Muscle layer of duodenum (tissue), 2 donors: ENCODE measurements at regions not wholly inside any gene's neighbourhood (a gene's known extent, or its start where the extent isn't known, plus 50 kb on each side); places are given as distances from the start of the nearest gene placed in this dataset.

ENCODE experiments used
- H3K27ac ChIP-seq: one replicate; pipeline ENCODE4 v1.7.0; 2013; ENCODE audit warnings: mild to moderate bottlenecking, low read length
- H3K27me3 ChIP-seq: one replicate; pipeline ENCODE4 v1.7.0; 2013; ENCODE audit warnings: low read depth, mild to moderate bottlenecking, control low read depth, low read length
- H3K36me3 ChIP-seq, 2 donors: one replicate each; pipeline ENCODE4 v1.7.0; 2013; ENCODE audit warnings: low read length in 2 of 2, control low read depth in 1 of 2, mild to moderate bottlenecking in 1 of 2; ENCODE audit not compliant: insufficient read depth in 2 of 2, control insufficient read depth in 1 of 2
- H3K4me1 ChIP-seq, 2 donors: one replicate each; pipeline ENCODE4 v1.7.0; 2013; ENCODE audit warnings: low read length in 2 of 2, mild to moderate bottlenecking in 2 of 2, control low read depth in 1 of 2, moderate library complexity in 1 of 2; ENCODE audit not compliant: insufficient read depth in 2 of 2, control insufficient read depth in 1 of 2
- H3K4me3 ChIP-seq, 2 donors: one replicate each; pipeline ENCODE4 v1.7.0; 2013; ENCODE audit warnings: low read length in 2 of 2, low read depth in 1 of 2, mild to moderate bottlenecking in 1 of 2
- H3K9me3 ChIP-seq, 2 donors: one replicate each; pipeline ENCODE4 v1.7.0; 2013; ENCODE audit warnings: low read length in 2 of 2, control low read depth in 1 of 2, mild to moderate bottlenecking in 1 of 2; ENCODE audit not compliant: control insufficient read depth in 1 of 2
- donor health status: healthy.

DNA sequence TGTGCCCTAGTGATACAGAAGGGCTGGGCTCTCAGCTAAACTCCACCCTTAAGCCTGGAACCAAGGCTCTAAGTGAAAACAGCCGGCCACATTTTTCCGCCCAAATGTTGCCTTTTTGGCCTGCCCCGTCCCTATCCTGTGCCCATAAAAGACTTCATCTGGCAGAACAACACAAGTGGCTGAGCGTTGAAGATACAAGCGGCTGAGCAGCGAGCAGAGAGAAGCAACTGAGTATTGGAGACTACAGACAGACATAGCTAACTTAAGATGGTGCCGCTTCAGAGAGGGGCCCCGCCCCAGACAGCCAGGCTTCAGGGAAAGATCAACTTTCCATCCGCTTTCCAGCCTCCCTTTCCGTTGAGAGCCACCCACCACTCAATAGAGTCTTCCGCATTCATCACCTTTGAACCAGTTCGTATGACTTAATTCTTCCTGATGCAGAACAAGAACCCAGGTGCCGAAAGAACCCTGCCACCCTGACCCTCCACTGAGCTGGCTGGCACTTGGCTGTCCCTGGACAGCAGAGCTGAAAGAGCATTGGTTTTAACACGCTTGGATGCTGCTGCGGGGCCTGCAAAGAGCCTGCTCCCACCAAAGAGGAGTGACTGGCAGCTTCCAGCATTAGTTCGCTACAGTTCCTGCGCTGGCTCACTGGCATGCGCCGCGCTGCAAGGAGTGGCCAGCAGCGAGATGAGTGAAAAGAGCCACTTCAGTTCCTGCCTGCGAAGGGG lies 853.2 kb upstream of the INTU start:
- H3K27me3 ChIP-seq: no peaks in the 10 kb centered on the region
- H3K27ac ChIP-seq: no peak overlapping the region
- H3K4me1 ChIP-seq: no peaks in the 10 kb centered on the region
- no peaks in the 10 kb centered on the region for H3K36me3 ChIP-seq
- no peak overlapping the region for H3K4me3 ChIP-seq
- no peaks in the 10 kb centered on the region for H3K9me3 ChIP-seq

- no peaks in the 10 kb centered on the region for H3K4me1 ChIP-seq
- H3K4me3 ChIP-seq: no peak overlapping the region
- no peaks in the 10 kb centered on the region for H3K36me3 ChIP-seq
These were observed 849.6 kb upstream of the INTU start for GRCh38 chr4:126783191-126783590.

DNA sequence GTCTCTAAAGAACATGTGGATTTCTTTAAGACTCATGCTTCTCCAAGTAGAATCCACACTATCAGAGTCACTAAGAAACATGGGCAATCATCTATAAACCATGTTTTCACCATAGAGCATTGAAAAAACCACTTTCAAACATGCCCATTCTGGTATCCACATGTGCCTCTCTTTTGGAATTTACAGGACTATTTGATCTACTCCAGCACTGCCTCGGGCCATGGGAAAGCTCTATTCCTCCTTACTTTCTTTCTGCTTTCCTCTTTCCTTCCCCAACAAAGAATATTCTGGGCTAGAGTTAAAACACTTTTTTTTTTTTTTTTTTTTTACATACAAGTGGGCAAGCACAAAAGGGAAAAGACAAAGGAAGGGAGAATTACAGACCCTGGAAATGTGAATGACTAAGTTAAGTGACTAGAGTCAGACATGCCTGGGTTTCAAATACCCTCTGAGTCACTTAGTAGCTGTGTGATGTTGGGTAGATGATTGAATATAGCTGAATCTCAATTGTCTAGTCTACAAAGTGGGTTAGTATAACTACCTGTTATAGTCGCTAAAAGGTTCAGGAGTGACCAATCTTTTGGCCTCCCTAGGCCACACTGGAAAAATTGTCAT lies 847.7 kb upstream of the INTU start:
- H3K9me3 ChIP-seq: no peaks in the 10 kb centered on the region
- no peaks in the 10 kb centered on the region for H3K36me3 ChIP-seq
- H3K27me3 ChIP-seq: no peaks in the 10 kb centered on the region
- H3K4me1 ChIP-seq: no peaks in the 10 kb centered on the region
- no peak overlapping the region for H3K4me3 ChIP-seq
- H3K27ac ChIP-seq: no peak overlapping the region

More at GRCh38 chr4:126783191-126783590, 849.6 kb upstream of the INTU start:
- H3K27ac ChIP-seq: no peak overlapping the region
- H3K27me3 ChIP-seq: no peaks in the 10 kb centered on the region
- H3K9me3 ChIP-seq: no peaks in the 10 kb centered on the region

GRCh38 chr4:126790633-126791032 lies 842.1 kb upstream of the INTU start:
- Histone ChIP-seq H3K27me3 (no peaks in the 10 kb centered on the region), H3K27ac (no peak overlapping the region), H3K4me3 (no peak overlapping the region), H3K36me3 (no peaks in the 10 kb centered on the region), H3K9me3 (no peaks in the 10 kb centered on the region), H3K4me1 (no peaks in the 10 kb centered on the region)

GRCh38 chr4:126794363-126794762 lies 838.4 kb upstream of the INTU start:
- H3K4me3 ChIP-seq: no peak overlapping the region
- no peaks in the 10 kb centered on the region for H3K9me3 ChIP-seq
- no peak overlapping the region for H3K27ac ChIP-seq
- no peaks in the 10 kb centered on the region for H3K4me1 ChIP-seq
- H3K36me3 ChIP-seq: no peaks in the 10 kb centered on the region
- H3K27me3 ChIP-seq: no peaks in the 10 kb centered on the region

GRCh38 chr4:126798214-126798613 lies 834.5 kb upstream of the INTU start:
- H3K4me1 ChIP-seq: no peaks in the 10 kb centered on the region
- no peaks in the 10 kb centered on the region for H3K36me3 ChIP-seq
- H3K9me3 ChIP-seq: no peaks in the 10 kb centered on the region
- no peaks in the 10 kb centered on the region for H3K27me3 ChIP-seq
- no peak overlapping the region for H3K4me3 ChIP-seq
- H3K27ac ChIP-seq: no peak overlapping the region

GRCh38 chr4:126799416-126799815 lies 833.3 kb upstream of the INTU start:
- H3K27ac ChIP-seq: no peak overlapping the region
- H3K9me3 ChIP-seq: no peaks in the 10 kb centered on the region
- no peaks in the 10 kb centered on the region for H3K36me3 ChIP-seq
- no peaks in the 10 kb centered on the region for H3K4me1 ChIP-seq
- no peak overlapping the region for H3K4me3 ChIP-seq
- H3K27me3 ChIP-seq: no peaks in the 10 kb centered on the region

DNA sequence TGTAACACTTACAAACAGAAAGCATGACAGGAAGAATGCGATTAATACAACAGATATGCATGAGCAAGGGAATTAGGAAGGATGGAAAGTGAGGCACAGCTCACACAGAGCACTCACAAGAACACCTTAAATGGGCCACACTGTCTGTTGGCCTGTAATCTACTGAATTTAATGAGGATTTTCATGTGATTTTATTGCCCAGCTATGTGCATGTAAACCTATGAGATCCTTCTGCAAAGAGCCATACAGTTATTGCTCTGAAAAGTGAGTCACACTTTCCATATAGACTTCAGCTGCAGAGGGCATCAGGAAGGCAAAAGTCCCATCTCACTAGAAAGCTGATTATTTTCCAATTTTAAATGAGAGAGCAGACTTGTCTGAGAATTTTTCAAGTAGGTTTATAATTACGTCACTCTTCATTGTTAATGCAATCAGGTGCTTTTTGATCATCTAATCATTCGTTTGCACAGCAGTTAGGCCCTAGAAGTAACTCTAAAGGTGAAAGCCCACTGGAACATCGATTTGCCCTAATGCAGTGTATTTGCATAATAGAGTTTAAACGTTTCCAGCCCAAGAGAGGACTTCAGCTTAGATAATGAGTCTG lies 832.7 kb upstream of the INTU start:
- Histone ChIP-seq H3K9me3 (no peaks in the 10 kb centered on the region), H3K36me3 (no peaks in the 10 kb centered on the region), H3K4me1 (no peaks in the 10 kb centered on the region), H3K27me3 (no peaks in the 10 kb centered on the region), H3K4me3 (no peak overlapping the region), H3K27ac (no peak overlapping the region)

GRCh38 chr4:126800575-126801141 lies 832.1 kb upstream of the INTU start:
- no peaks in the 10 kb centered on the region for H3K27me3 ChIP-seq
- no peaks in the 10 kb centered on the region for H3K36me3 ChIP-seq
- no peaks in the 10 kb centered on the region for H3K4me1 ChIP-seq
- no peaks in the 10 kb centered on the region for H3K9me3 ChIP-seq
- H3K4me3 ChIP-seq: no peak overlapping the region
- no peak overlapping the region for H3K27ac ChIP-seq

DNA sequence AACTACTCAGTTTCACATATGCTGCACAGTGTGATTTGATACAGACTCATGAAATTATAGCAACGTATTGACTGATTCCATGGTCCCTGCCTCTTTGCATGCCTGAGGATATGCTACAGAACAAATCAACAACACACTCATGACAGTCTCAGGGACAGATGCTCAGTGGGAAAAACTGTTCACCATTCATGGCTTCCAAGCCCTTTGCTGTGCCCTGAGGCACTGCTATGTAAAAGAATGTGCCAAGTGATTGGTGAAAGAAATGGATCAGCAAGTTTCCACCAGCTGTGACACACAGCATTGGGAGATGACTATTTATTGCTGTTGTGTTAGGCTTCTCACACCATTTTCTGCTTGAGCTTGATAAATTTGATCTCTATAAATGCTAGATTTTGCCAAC lies 825.6 kb upstream of the INTU start:
- Histone ChIP-seq H3K27me3 (no peaks in the 10 kb centered on the region), H3K36me3 (no peaks in the 10 kb centered on the region), H3K9me3 (no peaks in the 10 kb centered on the region), H3K27ac (no peak overlapping the region), H3K4me1 (no peaks in the 10 kb centered on the region), H3K4me3 (no peak overlapping the region)

- Histone ChIP-seq H3K36me3 (no peaks in the 10 kb centered on the region), H3K27me3 (no peaks in the 10 kb centered on the region), H3K9me3 (no peaks in the 10 kb centered on the region), H3K4me3 (no peak overlapping the region), H3K4me1 (no peaks in the 10 kb centered on the region), H3K27ac (no peak overlapping the region)
These were observed 820.7 kb upstream of the INTU start for GRCh38 chr4:126812076-126812475.
